Left hindlimb (tissue), 1 donor: ENCODE measurements at regions not wholly inside any gene's neighbourhood (a gene's known extent, or its start where the extent isn't known, plus 50 kb on each side); places are given as distances from the start of the nearest gene placed in this dataset.
"Not testable (repeated sequence)": the region's sequence is repeated elsewhere in the genome, so short reads cannot be mapped to it uniquely, and the experiment has no call there.

Experiments used
- DNase-seq: peaks from one replicate; pipeline ENCODE4 v3.0.0-alpha.2; 2018

DNA sequence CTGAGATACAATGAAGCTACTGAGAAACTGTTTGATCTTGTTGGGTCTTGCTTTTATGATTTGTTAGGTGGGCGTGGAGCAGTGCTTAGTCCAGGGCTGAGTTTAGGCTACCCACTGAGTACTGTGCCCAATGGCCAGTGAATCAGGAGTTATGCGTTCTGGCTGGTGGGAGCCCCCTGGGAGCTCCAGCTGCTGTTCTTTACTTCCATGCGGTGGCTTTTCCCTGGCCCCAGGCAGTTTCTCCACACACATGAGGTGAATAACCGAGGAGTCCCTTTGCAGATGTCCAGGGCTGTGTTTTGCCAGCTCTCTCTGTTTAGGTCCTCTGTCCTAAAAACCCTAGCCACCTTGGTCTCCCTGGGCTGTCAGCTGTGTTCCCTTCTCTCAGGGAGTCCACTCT is 106.5 kb downstream of the KLF13 start:
- DNase-seq, result no peak

DNA sequence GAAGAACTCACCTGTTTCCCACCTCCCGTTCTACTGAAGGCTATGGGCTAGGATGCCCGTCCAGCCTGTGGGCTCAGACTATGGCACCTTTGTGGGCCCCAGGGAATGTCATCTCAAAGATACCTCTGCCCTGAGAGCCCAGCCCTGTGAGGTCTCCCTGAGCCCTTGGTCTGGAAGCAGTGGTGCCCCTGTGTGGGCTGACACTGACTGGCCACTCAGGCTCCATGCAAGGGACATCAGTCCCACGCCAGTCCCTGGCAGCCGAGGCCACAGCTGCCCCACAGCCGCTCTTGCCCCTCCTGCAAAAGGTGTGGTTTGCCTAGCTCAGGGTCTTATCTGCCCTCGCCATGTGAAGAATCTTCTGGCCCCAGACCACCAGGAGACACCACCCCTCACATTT is 106.9 kb downstream of the KLF13 start:
- DNase-seq, result no peak

DNA sequence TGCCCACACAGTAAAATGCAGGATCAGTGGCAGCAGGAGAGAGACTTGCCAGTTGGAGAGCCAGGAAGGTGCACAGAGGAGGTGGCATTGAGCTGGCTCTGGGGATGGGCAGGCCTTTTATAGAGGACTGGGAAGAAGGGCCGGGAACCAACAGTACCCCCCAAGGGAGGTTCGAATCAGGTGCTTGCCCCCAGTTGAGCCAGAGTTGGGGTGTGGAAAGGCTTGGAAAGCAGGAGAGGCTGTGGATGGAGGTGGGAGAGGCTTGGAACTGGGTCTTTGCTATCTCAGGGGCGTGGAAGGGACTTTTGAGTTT is 107.6 kb downstream of the KLF13 start:
- no peak for DNase-seq

DNA sequence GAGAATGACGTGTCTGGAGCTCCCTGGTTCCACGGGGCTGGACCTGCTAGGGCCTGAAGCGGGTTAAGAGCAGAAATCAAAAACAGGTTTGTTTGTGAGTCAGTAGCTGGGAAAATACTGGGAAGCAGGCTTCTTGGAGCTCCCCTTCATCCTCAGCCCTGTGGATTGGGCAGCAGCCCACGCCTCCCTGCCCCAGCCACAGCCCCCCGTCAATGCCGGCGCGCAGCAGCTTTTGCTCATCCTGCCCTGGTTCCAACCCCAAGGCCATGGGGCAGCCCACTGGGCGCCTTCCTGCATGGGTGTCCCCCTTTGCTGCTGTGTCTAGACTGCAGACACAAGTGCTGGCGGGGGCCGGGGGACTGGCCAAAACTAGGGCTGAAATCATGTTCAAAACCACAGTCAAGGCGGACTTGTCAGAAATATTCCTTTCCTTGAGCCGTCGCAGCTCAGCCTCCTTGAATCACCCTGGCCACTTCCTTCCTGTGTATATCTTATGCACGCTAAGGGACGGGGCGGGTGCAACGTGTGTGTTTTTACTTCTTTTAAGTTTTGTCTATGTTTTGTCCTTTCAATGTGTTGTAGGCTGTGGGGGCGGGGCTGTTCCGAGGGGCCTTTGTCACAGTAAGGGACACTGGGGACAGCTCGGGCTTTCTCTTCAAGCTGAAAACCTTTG is 108.1 kb downstream of the KLF13 start:
- no peak for DNase-seq

DNA sequence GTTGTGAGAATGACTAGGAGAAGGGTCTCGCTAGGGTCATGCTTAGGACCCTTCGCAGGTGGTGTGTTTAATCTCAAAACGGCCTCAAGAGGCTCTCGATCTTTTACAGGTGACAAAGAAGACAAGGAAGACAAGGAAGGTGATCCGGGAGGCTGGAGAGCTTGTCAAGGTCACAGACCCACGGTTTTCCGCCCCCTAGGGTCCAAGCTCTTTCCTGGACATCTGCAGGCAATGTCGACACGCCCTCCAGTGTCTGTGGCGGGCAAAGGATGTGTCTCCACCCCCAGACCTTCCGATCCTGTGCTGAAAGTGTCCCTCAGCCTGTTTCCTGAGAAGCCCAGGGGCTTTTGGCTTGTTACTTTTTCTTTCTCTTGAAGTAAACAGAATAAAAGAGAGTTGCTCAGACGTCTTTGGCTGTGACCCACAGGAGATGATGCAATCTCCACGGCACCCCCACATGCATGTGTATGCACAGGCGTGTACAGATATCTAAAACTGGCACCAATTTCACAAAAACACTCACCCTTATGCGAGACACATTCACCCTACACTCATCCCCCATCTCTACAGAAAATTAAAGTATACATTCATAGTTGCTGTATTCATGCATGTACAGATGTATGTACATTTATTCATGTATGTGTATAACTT is 108.8 kb downstream of the KLF13 start:
- DNase-seq, result peak; percentile 67

DNA sequence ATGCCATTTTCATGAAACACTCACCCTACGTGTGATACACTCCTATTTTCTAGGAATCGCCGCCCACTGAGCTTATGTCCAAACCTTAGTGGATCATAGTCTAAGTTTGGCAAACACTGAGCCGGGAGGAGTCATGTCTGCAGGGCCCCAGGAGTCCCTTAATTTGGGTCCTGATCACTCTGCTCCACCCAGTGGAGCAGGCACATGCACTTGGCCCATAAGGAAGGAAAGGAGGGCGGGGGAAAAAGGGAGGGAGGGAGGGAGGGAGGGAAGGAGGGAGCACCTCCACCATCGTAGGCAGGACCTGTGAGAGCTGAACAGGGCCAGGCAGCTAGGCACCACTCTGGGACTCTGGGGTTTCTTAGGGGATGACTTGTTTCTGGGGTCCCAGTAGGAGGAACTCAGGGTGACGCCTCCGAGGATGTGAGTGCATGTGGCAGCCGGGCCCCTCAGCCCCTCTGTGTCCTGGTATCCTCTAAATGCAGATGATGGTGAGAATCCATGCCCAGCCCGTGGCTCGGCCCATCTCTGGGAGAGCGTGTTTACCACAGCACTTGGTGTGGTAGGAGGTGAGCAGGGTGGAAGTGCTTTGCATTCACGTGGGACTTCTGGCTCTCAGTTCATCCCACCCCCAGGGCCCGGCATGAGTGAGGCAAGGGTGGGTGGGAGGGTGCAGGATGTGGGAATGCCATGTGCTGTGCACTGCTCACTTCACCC is 109.4 kb downstream of the KLF13 start:
- DNase-seq, result no peak

DNA sequence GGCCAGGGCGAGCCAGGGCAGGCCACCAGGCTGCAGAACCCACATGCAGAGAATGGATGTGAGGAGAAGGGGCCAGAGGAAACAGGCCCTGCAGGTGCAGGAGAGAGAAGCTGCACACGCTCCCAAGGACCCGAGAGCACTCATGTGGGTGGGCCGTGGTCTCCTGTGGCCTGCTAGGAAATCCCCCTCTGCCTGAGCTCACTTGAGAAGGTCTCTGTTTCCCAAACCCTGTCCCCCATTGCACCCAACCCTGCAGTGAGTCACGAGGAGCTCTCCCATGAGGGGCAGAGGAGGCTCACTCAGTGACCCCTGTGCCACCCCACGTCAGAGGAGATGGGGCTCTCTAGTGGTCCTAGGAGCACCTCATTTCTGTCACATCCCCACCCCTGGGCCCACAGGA is 111.1 kb downstream of the KLF13 start:
- DNase-seq, result no peak

DNA sequence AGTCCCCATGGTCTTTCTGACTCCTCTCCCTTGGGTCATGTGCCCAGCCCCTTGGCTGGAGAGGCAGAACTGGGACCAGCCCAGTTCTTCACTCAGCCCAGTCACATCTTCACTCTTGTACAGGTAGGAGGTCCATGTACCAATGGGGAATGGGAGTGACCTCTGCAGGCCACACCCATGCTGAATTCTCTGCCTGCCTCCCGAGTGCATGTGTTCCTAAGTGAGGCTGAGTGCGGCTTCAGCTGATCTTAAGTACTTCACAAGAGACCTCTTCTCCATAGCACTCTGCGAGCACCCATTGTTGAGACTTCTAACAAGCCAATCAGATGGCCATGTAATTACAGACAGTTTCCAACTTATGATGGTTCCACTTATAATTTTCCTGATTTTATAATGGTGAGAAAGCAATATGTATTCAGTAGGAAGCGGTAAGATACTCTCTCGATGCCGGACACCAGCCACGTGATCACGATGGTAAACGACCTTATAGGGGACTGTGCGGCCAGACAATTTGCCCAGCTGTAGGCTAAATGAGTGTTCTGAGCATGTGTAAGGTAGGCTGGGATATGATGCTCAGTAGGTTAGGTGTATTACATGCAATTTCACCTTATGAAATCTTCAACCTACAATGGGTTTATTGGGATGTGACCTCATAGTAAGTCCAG is 112.1 kb downstream of the KLF13 start:
- DNase-seq, result no peak

DNA sequence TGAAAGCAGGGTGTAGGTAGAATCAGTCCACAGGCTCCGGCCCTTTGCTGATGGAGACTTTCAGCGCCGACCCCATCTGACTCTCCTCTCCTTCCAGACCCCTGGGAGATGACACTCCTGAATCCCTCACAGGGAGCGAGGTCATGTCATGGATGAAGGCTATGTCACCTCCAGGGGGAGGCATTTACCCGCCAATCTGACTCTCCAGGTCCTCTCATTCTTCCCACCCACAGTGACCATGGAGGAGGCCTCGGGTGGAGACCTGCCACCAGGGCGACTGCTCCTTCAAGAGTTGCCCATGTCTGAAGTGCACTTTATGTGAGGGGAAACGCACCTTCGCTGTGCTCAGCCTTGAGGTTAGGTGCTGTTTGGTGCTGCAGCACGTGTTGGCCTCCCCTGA is 112.7 kb downstream of the KLF13 start:
- no peak for DNase-seq

DNA sequence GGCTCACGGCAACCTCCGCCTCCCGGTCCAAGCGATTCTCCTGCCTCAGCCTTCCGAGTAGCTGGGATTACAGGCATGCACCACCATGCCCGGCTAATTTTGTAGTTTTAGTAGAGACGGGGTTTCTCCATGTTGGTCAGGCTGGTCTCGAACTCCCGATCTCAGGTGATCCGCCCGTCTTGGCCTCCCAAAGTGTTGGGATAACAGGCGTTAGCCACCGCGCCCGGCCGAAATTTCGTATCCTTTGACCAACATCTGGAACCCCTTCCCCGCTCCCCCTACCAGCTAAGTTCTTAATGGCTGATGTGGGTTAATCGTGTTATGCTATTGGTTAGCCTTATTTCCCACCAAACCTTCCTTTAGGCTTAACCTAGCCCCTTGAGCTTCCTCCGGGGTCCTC is 113.6 kb downstream of the KLF13 start:
- DNase-seq, result not testable (repeated sequence)

DNA sequence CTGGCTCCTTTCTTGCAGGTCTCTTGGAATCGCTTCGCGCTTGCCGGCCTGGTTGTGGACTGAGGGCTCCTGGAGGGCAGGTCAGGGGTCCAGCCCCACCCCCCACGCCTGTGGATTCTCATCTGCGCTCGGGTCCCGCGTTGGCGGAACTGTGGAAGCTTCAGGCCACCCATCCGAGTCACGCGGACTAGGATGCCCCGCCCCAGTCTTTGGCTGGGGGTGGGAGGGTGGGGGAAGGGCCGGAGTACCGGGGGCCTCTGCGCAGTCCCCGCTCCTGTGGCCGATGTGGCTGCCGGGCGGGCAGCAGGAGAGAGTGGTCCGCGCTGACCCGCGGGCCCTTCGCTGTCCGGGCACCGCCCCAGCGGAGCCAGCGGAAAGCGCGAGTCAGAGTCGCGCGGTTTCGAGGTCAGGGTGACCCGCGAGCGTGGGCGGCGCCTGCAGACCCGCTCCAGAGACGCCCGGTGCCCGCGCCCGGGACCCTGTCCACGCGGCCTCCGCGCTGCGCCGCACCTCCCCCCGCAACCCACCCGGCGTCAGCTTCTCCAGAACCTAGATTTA is 114.2 kb downstream of the KLF13 start:
- DNase-seq, result peak; percentile 64

DNA sequence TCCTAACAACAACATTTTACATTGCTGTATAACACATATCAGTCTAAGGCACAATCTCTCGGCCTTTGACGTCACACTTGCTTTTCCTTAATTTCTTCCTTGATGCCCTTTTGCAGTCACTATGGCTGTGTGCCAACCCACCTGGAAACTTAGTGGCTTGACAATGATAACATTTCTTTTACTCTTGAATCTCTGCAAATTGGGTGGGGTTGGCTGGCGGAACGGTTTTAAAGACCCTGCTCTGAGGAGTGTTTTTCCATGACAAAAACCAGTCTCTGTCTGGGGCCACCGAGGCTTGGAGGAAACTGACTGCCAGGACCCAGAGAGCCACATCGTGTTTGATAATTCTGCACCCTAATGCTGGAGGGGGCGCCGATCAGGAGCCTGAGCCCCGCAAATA is 115.6 kb downstream of the KLF13 start:
- no peak for DNase-seq

DNA sequence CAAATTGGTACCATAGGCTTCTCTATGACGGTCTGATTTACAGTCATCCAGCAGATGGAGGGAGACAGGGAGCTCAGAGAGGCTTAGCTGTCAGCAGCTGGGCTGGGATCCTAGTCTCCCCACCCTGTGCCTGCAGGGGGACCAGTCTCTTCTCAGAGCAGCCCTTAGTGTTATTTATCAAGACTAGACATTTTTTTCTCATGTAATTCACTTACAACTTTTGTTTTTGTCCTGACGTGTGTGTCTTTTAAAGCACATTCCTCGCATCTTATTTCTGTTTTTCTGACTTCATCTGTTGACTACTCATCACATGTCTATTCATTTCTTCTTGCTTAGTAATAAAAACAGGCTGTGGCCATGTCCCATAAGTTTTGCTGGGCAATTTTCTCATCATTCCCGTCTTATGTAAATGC is 116.1 kb downstream of the KLF13 start:
- DNase-seq, result no peak

DNA sequence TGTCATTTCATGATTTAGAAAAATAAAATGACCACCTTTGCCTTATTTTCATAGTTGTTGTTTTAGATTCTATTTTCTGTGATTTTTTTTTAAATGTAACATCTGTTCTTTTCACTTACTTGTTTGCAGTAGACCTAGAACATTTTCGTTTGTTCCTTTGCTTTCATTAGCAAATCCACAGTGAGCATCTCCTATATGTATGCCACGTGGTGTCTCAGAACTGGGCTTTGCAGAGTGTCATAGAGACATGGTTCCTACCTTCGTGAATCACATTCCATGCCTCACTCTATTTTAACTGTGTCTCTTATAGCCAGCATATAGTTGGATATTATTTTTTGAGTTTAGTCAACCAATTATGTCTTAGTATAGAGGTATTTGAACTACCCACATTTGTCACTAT is 118.2 kb downstream of the KLF13 start:
- DNase-seq, result no peak

DNA sequence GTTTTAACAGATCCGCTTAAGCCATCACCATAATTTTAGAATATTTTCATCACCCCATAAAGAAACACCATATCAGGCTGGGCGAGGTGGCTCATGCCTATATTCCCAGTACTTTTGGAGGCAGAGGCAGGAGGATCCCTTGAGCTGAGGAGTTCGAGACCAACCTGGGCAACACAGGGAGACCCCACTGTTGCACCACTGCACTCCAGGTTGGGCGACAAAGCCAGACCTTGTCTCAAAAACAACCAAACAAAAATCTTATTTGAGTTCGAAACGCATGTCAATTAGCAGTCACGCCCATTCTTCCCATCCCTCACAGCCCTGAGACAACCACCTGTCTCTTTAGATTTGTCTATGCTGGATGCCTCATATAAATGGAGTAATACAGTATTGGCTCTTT is 119.9 kb downstream of the KLF13 start:
- DNase-seq, result no peak

DNA sequence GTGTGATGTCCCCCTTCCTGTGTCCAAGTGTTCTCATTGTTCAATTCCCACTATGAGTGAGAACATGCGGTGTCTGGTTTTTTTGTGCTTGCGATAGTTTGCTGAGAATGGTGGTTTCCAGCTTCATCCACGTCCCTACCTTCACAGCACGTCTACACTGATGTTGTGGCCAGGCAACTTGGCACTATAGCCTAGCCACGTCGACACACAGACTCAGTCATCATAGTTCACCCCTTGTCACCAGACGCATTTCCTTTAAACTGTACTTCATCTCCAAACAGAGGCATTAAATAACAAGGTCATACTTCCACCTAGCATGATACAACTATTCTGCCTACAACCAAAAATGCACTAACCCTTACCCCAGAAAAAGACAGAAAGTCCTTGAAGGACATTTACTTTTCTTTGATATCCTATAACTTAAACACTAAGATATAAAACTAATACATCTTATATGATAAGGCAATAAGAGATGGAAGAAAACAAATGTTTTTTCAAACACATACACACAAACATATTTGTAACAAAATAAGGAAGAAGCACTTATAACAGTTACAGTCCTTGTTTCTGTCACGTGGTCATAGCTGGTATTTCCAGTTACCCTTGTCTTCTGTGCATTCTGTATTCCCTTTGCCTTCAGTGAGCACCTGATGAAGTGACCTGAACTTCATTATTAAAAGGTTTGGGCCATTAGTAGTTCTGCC is 121.4 kb downstream of the KLF13 start:
- DNase-seq, result no peak

DNA sequence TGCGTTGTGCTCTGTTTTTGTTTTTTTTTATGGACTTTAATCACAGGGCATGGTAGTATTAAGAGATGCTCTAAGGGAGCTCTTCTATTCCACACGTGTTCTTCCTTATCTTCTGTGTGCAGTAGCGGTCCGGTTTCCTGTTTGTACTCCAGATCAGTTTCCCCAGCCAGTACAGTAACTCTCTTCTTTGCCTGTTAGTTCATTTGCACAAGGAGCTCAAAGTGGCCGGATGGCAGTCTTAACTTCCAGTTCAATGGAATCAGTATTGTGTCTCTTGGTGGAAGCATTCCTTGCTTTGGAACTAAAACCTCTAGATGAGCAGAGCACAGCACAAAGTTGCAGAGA is 122.0 kb downstream of the KLF13 start:
- no peak for DNase-seq

DNA sequence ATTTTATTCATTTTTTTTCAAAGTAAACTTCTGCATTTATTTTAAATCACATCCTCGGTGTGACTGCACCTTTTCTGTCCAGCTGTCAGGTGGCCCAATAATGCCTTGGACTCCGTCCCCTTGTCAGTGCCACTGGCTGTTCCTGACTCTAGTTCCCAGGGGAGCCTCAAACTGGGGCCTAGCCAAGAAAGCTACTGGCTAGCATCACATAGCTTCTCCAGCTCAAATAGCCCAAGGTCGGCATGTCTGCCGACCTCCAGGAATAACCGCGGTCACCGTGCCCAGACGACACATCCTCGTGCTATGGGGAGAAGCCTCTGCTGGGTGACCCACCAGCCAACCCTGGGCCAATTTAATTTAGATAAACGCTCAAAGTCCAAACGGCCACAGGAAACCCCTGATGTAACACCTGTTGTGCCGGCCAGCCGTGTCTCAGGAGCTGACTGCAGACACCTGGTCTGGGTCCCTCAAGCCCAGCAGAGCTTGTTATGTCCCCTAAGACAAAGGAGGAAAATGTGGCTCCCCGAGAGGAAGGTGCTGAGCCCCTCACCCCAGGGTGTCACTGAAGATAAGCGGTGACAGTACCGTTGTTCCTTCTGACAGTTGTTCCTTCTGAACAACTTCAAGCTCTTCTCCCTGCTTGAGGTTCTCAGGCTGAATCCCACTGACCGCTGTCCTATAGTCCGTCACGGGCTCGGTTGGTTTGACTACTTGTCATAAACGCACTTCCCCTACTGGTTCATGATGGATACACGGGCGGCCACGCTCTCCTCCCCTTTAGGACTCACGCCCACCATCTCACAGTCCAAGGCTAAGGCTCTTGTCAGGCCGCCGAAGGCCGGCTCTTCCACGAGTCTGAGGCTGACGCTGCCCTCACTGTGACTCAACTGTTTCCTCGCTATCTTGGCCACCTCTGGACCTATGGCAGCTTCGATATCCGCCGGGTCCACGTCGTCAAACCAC is 126.2 kb downstream of the KLF13 start:
- no peak for DNase-seq

DNA sequence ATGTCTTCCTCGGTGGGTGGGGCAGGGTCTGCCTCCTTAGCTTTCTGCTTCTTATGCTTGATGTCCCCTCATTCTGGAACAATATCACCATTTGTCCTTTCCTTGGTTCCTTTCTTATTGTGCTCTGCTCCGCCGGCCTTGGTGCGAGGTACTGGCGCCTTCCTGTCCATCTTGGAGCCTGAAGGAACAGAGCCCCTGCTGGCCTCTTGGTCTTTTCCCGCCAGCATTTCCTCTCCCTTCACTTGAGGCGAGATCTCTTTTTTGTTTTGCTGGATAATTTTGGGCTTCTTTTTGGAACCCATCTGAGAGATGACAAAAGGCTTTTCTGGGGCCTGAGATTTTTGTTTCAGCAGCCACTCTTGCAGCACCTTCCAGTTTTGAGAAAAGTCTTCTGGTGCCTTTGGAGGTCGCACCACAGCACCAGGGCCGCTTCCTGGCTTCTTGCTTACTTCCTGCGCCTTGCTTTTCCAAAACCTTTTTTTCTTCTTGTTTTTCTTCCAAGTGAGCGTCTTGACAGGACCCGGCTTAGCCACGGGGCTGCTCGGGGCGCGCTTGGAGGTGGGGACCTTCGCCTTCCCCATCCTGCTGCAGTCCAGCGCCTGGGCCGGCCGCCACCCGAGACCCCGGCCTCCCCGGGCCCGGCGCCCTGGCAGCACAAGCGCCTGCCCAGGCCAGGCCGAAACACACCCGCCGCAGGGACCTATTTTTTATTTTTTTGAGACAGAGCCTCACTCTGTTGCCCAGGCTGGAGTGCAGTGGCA is 127.1 kb downstream of the KLF13 start:
- DNase-seq, result no peak

DNA sequence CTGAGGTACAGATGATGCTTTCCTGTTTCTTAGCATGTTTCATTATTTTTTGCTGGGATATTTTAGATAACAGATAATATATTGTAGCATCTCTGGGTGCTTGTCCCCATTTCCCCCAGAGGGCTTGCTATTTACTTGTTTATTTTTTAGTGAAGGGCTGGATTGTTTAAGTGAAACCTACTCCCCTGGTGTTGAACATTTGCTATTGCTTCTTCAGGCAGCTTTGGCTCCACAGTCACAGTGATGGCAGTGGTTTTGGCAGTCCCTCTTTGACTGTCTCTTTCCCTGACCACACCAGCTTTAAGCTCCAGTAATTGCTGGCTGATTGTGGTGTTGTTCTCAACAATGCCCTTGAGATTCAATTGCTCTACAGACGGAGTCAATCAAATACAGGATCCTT is 128.9 kb downstream of the KLF13 start:
- no peak for DNase-seq
